IMR-90 (cell line): ENCODE measurements at regions not wholly inside any gene's neighbourhood (a gene's known extent, or its start where the extent isn't known, plus 50 kb on each side); places are given as distances from the start of the nearest gene placed in this dataset.

Source experiments
- ATAC-seq: fragments of 200-7000 bp; cut with Tn5 transposase; 2 replicates; pipeline ENCODE4 v1.9.1; 2020; ENCODE audit warnings: low read depth, mild to moderate bottlenecking, moderate library complexity
- BruUV-seq: library from RNA; stranded (reverse); fragments of 400-500 nt; replicated peaks from 2 replicates; lab custom pipeline; 2021; lab: Mats Ljungman, UMichigan
- CTCF ChIA-PET: fragments of 300-600 bp; formaldehyde crosslinking; extraction: SDS; loops from one replicate; lab custom pipeline; 2021; ENCODE audit warnings: antibody characterized with exemption; lab: Yijun Ruan, JAX
- POLR2A ChIA-PET: fragments of 300-600 bp; sonication (Branson Sonifier 250); formaldehyde crosslinking; loops from one replicate; lab custom pipeline; 2022; ENCODE audit warnings: antibody characterized with exemption; ENCODE audit not compliant: unreplicated experiment; lab: Charles Lee
- DNase-seq: peaks from one replicate; pipeline ENCODE4 v3.0.0; 2013
- H2AFZ ChIP-seq: replicated peaks from 2 replicates; pipeline ENCODE3; 2013; ENCODE audit warnings: low read length, mild to moderate bottlenecking; ENCODE audit not compliant: poor library complexity
- H2AK5ac ChIP-seq: 2 replicates; pipeline ENCODE4 v1.6.1; 2013; ENCODE audit warnings: low read depth, low read length, inconsistent platforms
- H2AK9ac ChIP-seq: replicated peaks from 2 replicates; pipeline ENCODE3; 2013; ENCODE audit warnings: mild to moderate bottlenecking, low read depth, low read length, moderate library complexity; ENCODE audit not compliant: poor library complexity
- H2BK120ac ChIP-seq: 2 replicates; pipeline ENCODE4 v1.6.1; 2013; ENCODE audit warnings: low read depth, low read length, inconsistent platforms
- H2BK15ac ChIP-seq: 3 replicates; pipeline ENCODE4 v1.6.1; 2013; ENCODE audit warnings: low read depth, low read length, inconsistent platforms
- H2BK20ac ChIP-seq: 2 replicates; pipeline ENCODE4 v1.6.1; 2013; ENCODE audit warnings: low read depth, mild to moderate bottlenecking, inconsistent platforms, low read length, moderate library complexity
- H2BK5ac ChIP-seq: 2 replicates; pipeline ENCODE4 v1.6.1; 2013; ENCODE audit warnings: mild to moderate bottlenecking, low read depth, low read length, inconsistent platforms; ENCODE audit not compliant: poor library complexity, severe bottlenecking
- H3K14ac ChIP-seq: replicated peaks from 2 replicates; pipeline ENCODE4 v1.6.1; 2013; ENCODE audit warnings: low read depth, low read length, inconsistent platforms
- H3K18ac ChIP-seq: 2 replicates; pipeline ENCODE4 v1.6.1; 2013; ENCODE audit warnings: low read depth, low read length, control low read depth
- H3K23ac ChIP-seq: 2 replicates; pipeline ENCODE4 v1.6.1; 2013; ENCODE audit warnings: low read depth, low read length, inconsistent platforms
- H3K27ac ChIP-seq: 2 replicates; pipeline ENCODE4 v1.5.1; 2013; ENCODE audit warnings: mild to moderate bottlenecking, control low read depth, low read length; ENCODE audit not compliant: insufficient read depth
- H3K27me3 ChIP-seq: 2 replicates; pipeline ENCODE4 v1.6.1; 2013; ENCODE audit warnings: low read length; ENCODE audit not compliant: control insufficient read depth, insufficient read depth
- H3K36me3 ChIP-seq: 2 replicates; pipeline ENCODE4 v1.6.1; 2013; ENCODE audit warnings: low read length, mixed read lengths; ENCODE audit not compliant: control insufficient read depth, insufficient read depth
- H3K4ac ChIP-seq: 2 replicates; pipeline ENCODE4 v1.6.1; 2013; ENCODE audit warnings: low read depth, low read length, inconsistent platforms
- H3K4me1 ChIP-seq: 2 replicates; pipeline ENCODE4 v1.6.1; 2013; ENCODE audit warnings: low read length, mixed read lengths; ENCODE audit not compliant: control insufficient read depth, insufficient read depth
- H3K4me2 ChIP-seq: 2 replicates; pipeline ENCODE4 v1.6.1; 2013; ENCODE audit warnings: low read depth, mild to moderate bottlenecking, control low read depth, low read length, moderate library complexity
- H3K4me3 ChIP-seq: 2 replicates; pipeline ENCODE4 v1.5.1; 2013; ENCODE audit warnings: low read depth, mild to moderate bottlenecking, control low read depth, low read length, moderate library complexity; ENCODE audit not compliant: insufficient read depth
- H3K56ac ChIP-seq: 2 replicates; pipeline ENCODE4 v1.6.1; 2013; ENCODE audit warnings: low read length, inconsistent platforms; ENCODE audit not compliant: insufficient read depth; ENCODE audit errors: extremely low read depth
- H3K79me1 ChIP-seq, 2 experiments: 2 replicates each; pipeline ENCODE4 v1.6.1; 2013; ENCODE audit warnings: low read length in 2 of 2, inconsistent platforms in 1 of 2, low read depth in 1 of 2
- H3K9ac ChIP-seq: 2 replicates; pipeline ENCODE4 v1.6.1; 2013; ENCODE audit warnings: low read depth, low read length, control low read depth
- H3K9me1 ChIP-seq: 2 replicates; pipeline ENCODE4 v1.6.1; 2013; ENCODE audit warnings: low read length, inconsistent platforms; ENCODE audit not compliant: insufficient read depth
- H3K9me3 ChIP-seq: 2 replicates; pipeline ENCODE4 v1.6.1; 2013; ENCODE audit warnings: low read length; ENCODE audit not compliant: control insufficient read depth, insufficient read depth
- H4K20me1 ChIP-seq: 2 replicates; pipeline ENCODE4 v1.6.1; 2013; ENCODE audit warnings: low read length, inconsistent platforms; ENCODE audit not compliant: insufficient read depth
- H4K5ac ChIP-seq: 2 replicates; pipeline ENCODE4 v1.6.1; 2013; ENCODE audit warnings: mild to moderate bottlenecking, low read depth, low read length, control low read depth
- H4K8ac ChIP-seq, 2 experiments: 2 replicates each; pipeline ENCODE4 v1.6.1; 2013; ENCODE audit warnings: low read depth in 2 of 2, low read length in 2 of 2, control low read depth in 1 of 2, inconsistent platforms in 1 of 2
- H4K91ac ChIP-seq: 2 replicates; pipeline ENCODE4 v1.6.1; 2013; ENCODE audit warnings: low read depth, low read length, inconsistent platforms; ENCODE audit not compliant: insufficient read depth
- BHLHE40 ChIP-seq: fragments of 150-350 bp; IDR thresholded peaks from 2 replicates; pipeline ENCODE4 v1.6.1; 2016; ENCODE audit warnings: mild to moderate bottlenecking, low read depth, low read length
- CEBPB ChIP-seq: IDR thresholded peaks from 2 replicates; pipeline ENCODE4 v1.6.1; 2012; ENCODE audit warnings: low read depth, low read length, improper control_type of control experiment
- CHD1 ChIP-seq: IDR thresholded peaks from 2 replicates; pipeline ENCODE4 v1.6.1; 2012; ENCODE audit warnings: low read depth, low read length, improper control_type of control experiment
- ELK1 ChIP-seq: fragments of 150-350 bp; IDR thresholded peaks from 2 replicates; pipeline ENCODE4 v1.6.1; 2016; ENCODE audit warnings: low read depth, mild to moderate bottlenecking, low read length, moderate library complexity, borderline replicate concordance
- FOS ChIP-seq: fragments of 150-350 bp; IDR thresholded peaks from 2 replicates; pipeline ENCODE4 v1.6.1; 2016; ENCODE audit warnings: low read depth, low read length
- MAFK ChIP-seq: IDR thresholded peaks from 2 replicates; pipeline ENCODE4 v1.6.1; 2012; ENCODE audit warnings: low read depth, low read length, improper control_type of control experiment
- MAZ ChIP-seq: IDR thresholded peaks from 2 replicates; pipeline ENCODE4 v1.6.1; 2012; ENCODE audit warnings: low read depth, mild to moderate bottlenecking, low read length, improper control_type of control experiment, moderate library complexity, borderline replicate concordance
- MXI1 ChIP-seq: IDR thresholded peaks from 2 replicates; pipeline ENCODE4 v1.6.1; 2012; ENCODE audit warnings: low read depth, mild to moderate bottlenecking, low read length, moderate library complexity, borderline replicate concordance
- NFE2L2 ChIP-seq: fragments of 150-350 bp; IDR thresholded peaks from 2 replicates; pipeline ENCODE4 v1.6.1; 2016; ENCODE audit warnings: low read depth, mild to moderate bottlenecking, low read length
- POLR2A ChIP-seq: IDR thresholded peaks from 2 replicates; pipeline ENCODE4 v1.6.1; 2012; ENCODE audit warnings: mild to moderate bottlenecking, low read depth, low read length
- RAD21 ChIP-seq: IDR thresholded peaks from 2 replicates; pipeline ENCODE4 v1.6.1; 2012; ENCODE audit warnings: low read length, improper control_type of control experiment
- RCOR1 ChIP-seq: IDR thresholded peaks from 2 replicates; pipeline ENCODE4 v1.6.1; 2012; ENCODE audit warnings: mild to moderate bottlenecking, low read length, improper control_type of control experiment; ENCODE audit not compliant: insufficient replicate concordance
- RFX5 ChIP-seq: IDR thresholded peaks from 2 replicates; pipeline ENCODE4 v1.8.0; 2012; ENCODE audit warnings: low read depth, mild to moderate bottlenecking, low read length, moderate library complexity
- SMC3 ChIP-seq: fragments of 150-350 bp; IDR thresholded peaks from 2 replicates; pipeline ENCODE4 v1.6.1; 2016; ENCODE audit warnings: low read depth, mild to moderate bottlenecking, antibody characterized with exemption, low read length, moderate library complexity
- WGBS, 2 experiments: methylation state at CpG; one replicate each; pipeline versions ENCODE4 v1.1.5 to v1.1.7; 2013; ENCODE audit warnings: missing lambda C conversion rate in 2 of 2; ENCODE audit not compliant: insufficient read length in 1 of 2; ENCODE audit errors: extremely low coverage in 2 of 2; 5-methylcytosine and 5-hydroxymethylcytosine counted together
- dilution Hi-C: fragments of 300-500 bp; cut with HindIII; formaldehyde crosslinking; loops from one replicate; pipeline ENCODE4 v1.14.3; 2018; ENCODE audit warnings: low sequenced_read_pairs; ENCODE audit not compliant: unreplicated experiment
- in situ Hi-C: fragments of 300-500 bp; cut with MboI; formaldehyde crosslinking; loops from 3 replicates; pipeline ENCODE4 v1.14.3; 2019; ENCODE audit warnings: low sequenced_read_pairs, inconsistent platforms, mixed read lengths
- intact Hi-C: fragments of 100-400 bp; cut with micrococcal nuclease; formaldehyde crosslinking; loops from 2 replicates; pipeline ENCODE4 v1.10.0; 2022
- TF ChIP-seq, protein P1 (sequence below): fragments of 150-350 bp; IDR thresholded peaks from 2 replicates; pipeline ENCODE4 v1.6.1; 2017; ENCODE audit warnings: mild to moderate bottlenecking, antibody characterized with exemption, low read length, low read depth
- TF ChIP-seq, protein P2 (sequence below): conservative IDR thresholded peaks from 2 replicates; pipeline ENCODE4 v1.5.1; 2012; ENCODE audit warnings: mild to moderate bottlenecking, low read depth, low read length, improper control_type of control experiment

DNA sequence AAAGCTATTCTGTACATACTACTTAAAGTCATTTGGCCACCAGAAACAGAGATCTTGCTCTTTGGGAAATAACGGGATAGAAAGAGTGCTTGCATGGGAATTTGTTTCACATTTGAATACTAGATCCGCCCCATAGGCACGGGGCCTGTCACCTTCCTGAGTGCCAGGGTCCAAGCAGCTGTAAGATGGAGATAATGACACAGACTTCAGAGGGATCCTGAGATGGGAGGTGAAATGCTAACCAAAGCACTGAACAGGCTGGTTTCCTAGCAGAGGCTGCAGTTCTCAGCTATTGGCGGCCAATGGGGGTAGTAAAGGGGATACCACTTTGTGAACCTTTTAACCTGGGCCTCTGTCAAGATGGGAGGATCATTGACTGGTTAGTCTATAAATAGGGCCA is 225.4 kb downstream of the IRF8 start:
- H3K79me1 ChIP-seq: no peaks in the 10 kb centered on the region
- no peak overlapping the region for H3K4me3 ChIP-seq
- H4K5ac ChIP-seq: no peak overlapping the region
- TF ChIP-seq CHD1 (no peak), MXI1 (no peak), NFE2L2 (no peak), CEBPB (no peak), ELK1 (no peak), FOS (no peak), POLR2A (no peak), RCOR1 (no peak), MAZ (no peak), BHLHE40 (no peak), SMC3 (no peak), MAFK (no peak), RFX5 (no peak), RAD21 (no peak)
- TF ChIP-seq, protein P1, sequence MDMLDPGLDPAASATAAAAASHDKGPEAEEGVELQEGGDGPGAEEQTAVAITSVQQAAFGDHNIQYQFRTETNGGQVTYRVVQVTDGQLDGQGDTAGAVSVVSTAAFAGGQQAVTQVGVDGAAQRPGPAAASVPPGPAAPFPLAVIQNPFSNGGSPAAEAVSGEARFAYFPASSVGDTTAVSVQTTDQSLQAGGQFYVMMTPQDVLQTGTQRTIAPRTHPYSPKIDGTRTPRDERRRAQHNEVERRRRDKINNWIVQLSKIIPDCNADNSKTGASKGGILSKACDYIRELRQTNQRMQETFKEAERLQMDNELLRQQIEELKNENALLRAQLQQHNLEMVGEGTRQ: no peak
- TF ChIP-seq, protein P2, sequence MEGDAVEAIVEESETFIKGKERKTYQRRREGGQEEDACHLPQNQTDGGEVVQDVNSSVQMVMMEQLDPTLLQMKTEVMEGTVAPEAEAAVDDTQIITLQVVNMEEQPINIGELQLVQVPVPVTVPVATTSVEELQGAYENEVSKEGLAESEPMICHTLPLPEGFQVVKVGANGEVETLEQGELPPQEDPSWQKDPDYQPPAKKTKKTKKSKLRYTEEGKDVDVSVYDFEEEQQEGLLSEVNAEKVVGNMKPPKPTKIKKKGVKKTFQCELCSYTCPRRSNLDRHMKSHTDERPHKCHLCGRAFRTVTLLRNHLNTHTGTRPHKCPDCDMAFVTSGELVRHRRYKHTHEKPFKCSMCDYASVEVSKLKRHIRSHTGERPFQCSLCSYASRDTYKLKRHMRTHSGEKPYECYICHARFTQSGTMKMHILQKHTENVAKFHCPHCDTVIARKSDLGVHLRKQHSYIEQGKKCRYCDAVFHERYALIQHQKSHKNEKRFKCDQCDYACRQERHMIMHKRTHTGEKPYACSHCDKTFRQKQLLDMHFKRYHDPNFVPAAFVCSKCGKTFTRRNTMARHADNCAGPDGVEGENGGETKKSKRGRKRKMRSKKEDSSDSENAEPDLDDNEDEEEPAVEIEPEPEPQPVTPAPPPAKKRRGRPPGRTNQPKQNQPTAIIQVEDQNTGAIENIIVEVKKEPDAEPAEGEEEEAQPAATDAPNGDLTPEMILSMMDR: no peak
- no peak overlapping the region for H3K23ac ChIP-seq
- DNase-seq: no peak
- no peak overlapping the region for H4K91ac ChIP-seq
- no peaks in the 10 kb centered on the region for H3K36me3 ChIP-seq
- ChIA-PET POLR2A (no interaction called here), CTCF (no interaction called here)
- no peak overlapping the region for H2BK15ac ChIP-seq
- H3K9me1 ChIP-seq: peaks cover 9% of the 10 kb centered on the region; the same call in 1 of the 2 replicates
- H3K27me3 ChIP-seq: peaks cover 9% of the 10 kb centered on the region
- in situ Hi-C loops: no loop called here
- H2BK20ac ChIP-seq: peak overlapping the region; percentile 10; the same call in 1 of the 2 replicates
- H4K8ac ChIP-seq: no peak overlapping the region
- no peak overlapping the region for H3K4ac ChIP-seq
- H2AK5ac ChIP-seq: no peak overlapping the region
- dilution Hi-C loops: no loop called here
- H3K9ac ChIP-seq: no peak overlapping the region
- no peak overlapping the region for H3K4me2 ChIP-seq
- no peak overlapping the region for H2BK120ac ChIP-seq
- no peak overlapping the region for H2BK5ac ChIP-seq
- no peaks in the 10 kb centered on the region for H3K9me3 ChIP-seq
- H4K20me1 ChIP-seq: no peaks in the 10 kb centered on the region
- H2AFZ ChIP-seq: no peak overlapping the region
- H3K56ac ChIP-seq: no peak overlapping the region
- WGBS, 2 experiments: 80% methylated on average over 2 of the region's 4 CpGs; no CpG with 5 or more reads in 1 of the 2 experiments
- intact Hi-C loops: no loop called here
- no peak for ATAC-seq
- H3K18ac ChIP-seq: no peak overlapping the region
- BruUV-seq: no TSS peak
- no peak overlapping the region for H3K27ac ChIP-seq
- H3K4me1 ChIP-seq: peaks cover 6% of the 10 kb centered on the region
- no peak overlapping the region for H2AK9ac ChIP-seq
- H3K14ac ChIP-seq: no peak overlapping the region
